ENCODE measurements at regions not wholly inside any gene's neighbourhood (a gene's known extent, or its start where the extent isn't known, plus 50 kb on each side); places are given as distances from the start of the nearest gene placed in this dataset.

DNA sequence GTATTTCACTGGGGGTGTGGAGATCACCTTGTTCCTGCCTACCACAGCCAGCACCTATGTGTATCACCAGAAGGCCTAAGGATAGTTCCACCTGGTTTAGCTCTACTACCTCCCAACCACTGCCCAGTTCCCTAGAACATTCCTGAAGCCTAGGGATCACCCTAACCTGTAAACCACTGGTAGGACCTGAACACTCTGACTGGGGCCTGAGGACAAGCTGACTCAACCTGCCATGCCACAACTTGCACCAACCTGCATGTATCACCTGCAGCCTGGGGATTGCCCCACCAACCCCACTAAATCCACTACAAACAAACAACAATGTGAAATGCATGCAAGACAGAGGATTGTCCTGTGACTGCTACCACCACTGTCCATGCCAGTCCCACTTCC, 128.1 kb downstream of the KIF2B start:
- H3K9ac ChIP-seq (ENCODE audit: insufficient read depth, low read length) = no peak overlapping the region
- no peak overlapping the region for H2AFZ ChIP-seq (ENCODE audit: low read length)
- no peaks in the 10 kb centered on the region for H3K36me3 ChIP-seq (ENCODE audit: control insufficient read depth, insufficient read depth, low read length)
- H3K27me3 ChIP-seq (ENCODE audit: control insufficient read depth, insufficient read depth, low read length) = no peaks in the 10 kb centered on the region
- H3K27ac ChIP-seq (ENCODE audit: insufficient read depth, low read length) = no peak overlapping the region
- DNase-seq (ENCODE audit: low read depth in 2 of 2) = no peak
- H4K20me1 ChIP-seq (ENCODE audit: control insufficient read depth, extremely low read depth, insufficient read depth, low read length) = no peaks in the 10 kb centered on the region
- no peak overlapping the region for H3K4me3 ChIP-seq (replicated peaks in 1 of 4; ENCODE audit: control extremely low read depth in 1 of 4, insufficient read depth in 1 of 4, low read depth in 3 of 4, low read length in 4 of 4)
- H3K9me3 ChIP-seq (ENCODE audit: control insufficient read depth, insufficient read depth, low read depth, low read length) = no peaks in the 10 kb centered on the region
- no peak for TF ChIP-seq CTCF (conservative IDR thresholded peaks at IDR 0.05 in 1 of 2, IDR thresholded peaks at IDR 0.05 in 1 of 2; ENCODE audit: low read depth in 1 of 2, low read length in 2 of 2)
- no peak for TF ChIP-seq EZH2 (IDR thresholded peaks at IDR 0.05; ENCODE audit: low read length, missing control alignments)
- H3K4me1 ChIP-seq (ENCODE audit: control insufficient read depth, extremely low read depth, insufficient read depth, low read length) = no peaks in the 10 kb centered on the region
- H3K4me2 ChIP-seq (ENCODE audit: extremely low read depth, insufficient read depth, low read length) = no peak overlapping the region
- no peaks in the 10 kb centered on the region for H3K79me2 ChIP-seq (ENCODE audit: control insufficient read depth, insufficient read depth, low read length)

- Histone ChIP-seq H2AFZ (ENCODE audit: low read length) (no peak overlapping the region), H4K20me1 (ENCODE audit: control insufficient read depth, extremely low read depth, insufficient read depth, low read length) (no peaks in the 10 kb centered on the region), H3K4me2 (ENCODE audit: extremely low read depth, insufficient read depth, low read length) (no peak overlapping the region), H3K4me1 (ENCODE audit: control insufficient read depth, extremely low read depth, insufficient read depth, low read length) (no peaks in the 10 kb centered on the region), H3K9me3 (ENCODE audit: control insufficient read depth, insufficient read depth, low read depth, low read length) (no peaks in the 10 kb centered on the region), H3K9ac (ENCODE audit: insufficient read depth, low read length) (no peak overlapping the region), H3K4me3 (replicated peaks in 1 of 4; ENCODE audit: control extremely low read depth in 1 of 4, insufficient read depth in 1 of 4, low read depth in 3 of 4, low read length in 4 of 4) (no peak overlapping the region), H3K27ac (ENCODE audit: insufficient read depth, low read length) (no peak overlapping the region), H3K36me3 (ENCODE audit: control insufficient read depth, insufficient read depth, low read length) (no peaks in the 10 kb centered on the region), H3K27me3 (ENCODE audit: control insufficient read depth, insufficient read depth, low read length) (no peaks in the 10 kb centered on the region), H3K79me2 (ENCODE audit: control insufficient read depth, insufficient read depth, low read length) (no peaks in the 10 kb centered on the region)
- no peak for TF ChIP-seq EZH2 (IDR thresholded peaks at IDR 0.05; ENCODE audit: low read length, missing control alignments)
- no peak for DNase-seq (ENCODE audit: low read depth in 2 of 2)
Observed at GRCh38 chr17:53971361-53971760, 148.6 kb downstream of the KIF2B start.

DNA sequence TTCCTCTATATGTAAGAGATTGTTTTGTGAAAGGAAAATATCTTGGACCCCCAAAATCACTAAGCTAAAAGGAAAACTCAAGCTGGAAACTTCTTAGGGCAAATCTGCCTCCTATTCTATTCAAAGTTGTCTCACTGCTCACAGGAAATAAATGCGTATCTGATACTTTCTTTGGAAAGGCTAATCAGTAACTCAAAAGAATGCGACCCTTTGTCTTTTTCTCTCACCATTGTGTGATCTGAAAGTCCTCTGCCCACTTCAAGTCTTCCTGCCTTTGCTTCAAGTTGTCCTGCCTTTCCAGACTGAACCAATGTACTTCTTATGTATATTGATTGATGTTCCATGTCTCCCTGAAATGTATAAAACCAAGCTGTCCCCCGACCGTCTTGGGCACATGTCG, 157.3 kb downstream of the KIF2B start:
- TF ChIP-seq CTCF (conservative IDR thresholded peaks at IDR 0.05 in 1 of 2, IDR thresholded peaks at IDR 0.05 in 1 of 2; ENCODE audit: low read depth in 1 of 2, low read length in 2 of 2) (no peak), EZH2 (IDR thresholded peaks at IDR 0.05; ENCODE audit: low read length, missing control alignments) (no peak)
- H2AFZ ChIP-seq (ENCODE audit: low read length) = no peak overlapping the region
- H3K4me1 ChIP-seq (ENCODE audit: control insufficient read depth, extremely low read depth, insufficient read depth, low read length) = no peaks in the 10 kb centered on the region
- no peak overlapping the region for H3K27ac ChIP-seq (ENCODE audit: insufficient read depth, low read length)
- no peaks in the 10 kb centered on the region for H4K20me1 ChIP-seq (ENCODE audit: control insufficient read depth, extremely low read depth, insufficient read depth, low read length)
- no peaks in the 10 kb centered on the region for H3K79me2 ChIP-seq (ENCODE audit: control insufficient read depth, insufficient read depth, low read length)
- no peaks in the 10 kb centered on the region for H3K27me3 ChIP-seq (ENCODE audit: control insufficient read depth, insufficient read depth, low read length)
- H3K4me3 ChIP-seq (replicated peaks in 1 of 4; ENCODE audit: control extremely low read depth in 1 of 4, insufficient read depth in 1 of 4, low read depth in 3 of 4, low read length in 4 of 4) = no peak overlapping the region
- H3K9me3 ChIP-seq (ENCODE audit: control insufficient read depth, insufficient read depth, low read depth, low read length) = no peaks in the 10 kb centered on the region
- DNase-seq (ENCODE audit: low read depth in 2 of 2) = no peak
- no peak overlapping the region for H3K9ac ChIP-seq (ENCODE audit: insufficient read depth, low read length)
- H3K4me2 ChIP-seq (ENCODE audit: extremely low read depth, insufficient read depth, low read length) = no peak overlapping the region
- no peaks in the 10 kb centered on the region for H3K36me3 ChIP-seq (ENCODE audit: control insufficient read depth, insufficient read depth, low read length)
